Endothelial cell of hepatic sinusoid (primary cell): ENCODE measurements at regions not wholly inside any gene's neighbourhood (a gene's known extent, or its start where the extent isn't known, plus 50 kb on each side); places are given as distances from the start of the nearest gene placed in this dataset.

Source experiments
- in situ Hi-C: cut with HindIII; loops from 2 replicates; pipeline ENCODE4 v1.10.0; 2017; ENCODE audit warnings: low sequenced_read_pairs

DNA sequence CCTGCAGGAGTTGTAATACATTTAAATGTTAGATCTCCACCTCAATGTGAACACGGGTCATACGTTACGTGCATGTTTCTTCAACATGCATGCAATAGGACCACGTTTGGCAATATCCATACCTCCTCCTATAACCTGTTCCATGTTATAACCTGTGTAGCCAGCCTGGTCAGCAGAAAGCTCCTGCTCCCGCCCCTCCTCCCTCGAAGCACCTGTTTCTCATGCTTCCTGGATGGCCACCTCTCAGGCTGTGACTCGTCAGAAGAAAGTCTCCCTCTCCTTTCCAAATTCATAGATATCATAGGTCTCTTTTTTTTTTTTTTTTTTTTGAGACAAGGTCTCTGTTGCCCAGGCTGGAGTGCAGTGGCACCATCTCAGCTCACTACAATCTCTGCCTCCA lies 96.5 kb downstream of the HMX1 start:
- in situ Hi-C loops: no loop called here

DNA sequence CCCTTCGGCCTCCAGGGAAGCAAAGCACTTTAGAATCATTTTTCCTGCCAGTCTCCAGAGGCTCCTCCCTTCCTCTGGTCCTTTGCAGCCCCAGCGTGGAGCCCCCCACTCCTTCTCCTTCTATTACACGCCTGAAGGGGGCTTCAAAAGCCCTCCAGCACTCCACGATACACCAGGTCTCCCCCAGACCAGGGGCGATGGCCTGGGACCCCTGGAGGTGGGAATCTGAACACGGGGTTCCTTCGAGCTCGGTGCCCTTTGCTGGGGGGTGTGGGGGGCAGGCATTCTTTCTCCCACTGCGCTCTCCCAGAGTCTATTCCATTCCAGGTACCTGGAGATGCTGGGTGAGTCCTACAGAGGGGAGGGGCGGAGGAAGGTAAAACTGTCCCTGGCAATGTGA lies 97.6 kb downstream of the HMX1 start:
- in situ Hi-C loops: no loop called here

DNA sequence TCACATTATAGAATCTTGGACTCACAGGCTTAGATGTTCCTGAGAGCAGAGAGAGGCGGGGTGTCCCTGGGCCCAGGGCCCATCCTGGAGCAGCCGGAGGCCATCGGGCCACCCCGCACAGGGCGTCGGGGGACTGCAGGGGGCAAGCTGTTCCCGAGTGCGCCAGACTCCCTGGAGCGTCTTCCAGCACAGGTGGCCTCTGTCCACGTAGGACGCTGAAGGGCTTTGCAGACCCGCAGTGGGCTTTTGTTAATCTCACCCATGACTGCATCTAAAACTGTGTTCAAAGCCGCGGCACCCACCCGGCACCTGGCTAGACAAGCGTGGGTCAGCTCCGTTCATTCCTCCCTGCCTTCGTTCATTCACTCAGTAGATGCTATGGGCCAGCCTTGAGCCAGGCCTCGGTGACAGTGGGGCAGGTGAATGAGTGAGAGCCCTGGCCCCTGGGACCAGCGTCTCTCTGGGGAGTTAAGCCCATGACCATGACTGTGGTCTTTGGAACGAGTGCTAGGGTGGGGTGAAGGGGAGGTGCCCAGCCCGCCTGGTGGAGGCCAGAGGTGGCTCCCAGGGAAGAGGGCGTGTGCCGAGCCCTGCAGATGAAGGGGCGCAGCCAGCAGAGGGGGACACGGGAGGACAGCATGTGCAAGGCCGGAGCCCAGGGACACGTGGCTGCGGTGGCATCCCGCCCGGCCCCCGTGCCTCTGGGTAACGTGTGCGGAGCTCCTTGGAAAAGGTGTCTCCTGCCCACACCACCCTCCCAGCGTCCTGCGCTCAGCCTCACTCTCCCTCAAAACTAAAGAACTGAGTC lies 98.3 kb downstream of the HMX1 start:
- in situ Hi-C loops: no loop called here

DNA sequence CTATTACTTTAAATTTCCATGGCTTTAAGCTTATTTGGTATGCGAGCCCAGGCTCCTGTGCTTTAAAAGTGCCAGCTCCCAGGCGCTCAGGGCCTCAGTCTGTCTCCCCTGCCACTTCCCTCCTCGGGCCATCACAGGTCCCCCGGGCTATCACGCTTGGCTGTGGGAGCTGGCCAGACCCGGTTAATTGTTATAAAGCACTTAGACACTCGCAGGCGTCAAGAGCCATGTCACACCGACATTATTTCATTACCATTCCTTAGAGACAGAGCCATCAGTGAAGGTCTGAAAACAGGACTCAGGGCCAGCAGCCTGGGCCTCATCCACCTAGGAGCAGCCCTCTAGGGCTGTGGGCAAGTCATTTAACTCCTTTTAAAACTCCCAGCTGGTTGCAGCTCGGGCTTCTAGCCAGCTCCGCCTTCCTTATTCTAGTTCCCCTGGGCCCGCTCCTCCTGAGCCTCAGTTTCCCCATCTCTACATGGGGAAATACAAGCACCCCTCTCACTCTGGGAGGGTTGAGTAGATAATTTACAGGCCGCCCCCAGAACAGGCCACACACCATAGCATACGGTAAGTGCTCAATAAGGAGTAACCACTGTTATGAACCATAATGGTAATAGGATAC lies 99.0 kb downstream of the HMX1 start:
- in situ Hi-C loops: no loop called here

DNA sequence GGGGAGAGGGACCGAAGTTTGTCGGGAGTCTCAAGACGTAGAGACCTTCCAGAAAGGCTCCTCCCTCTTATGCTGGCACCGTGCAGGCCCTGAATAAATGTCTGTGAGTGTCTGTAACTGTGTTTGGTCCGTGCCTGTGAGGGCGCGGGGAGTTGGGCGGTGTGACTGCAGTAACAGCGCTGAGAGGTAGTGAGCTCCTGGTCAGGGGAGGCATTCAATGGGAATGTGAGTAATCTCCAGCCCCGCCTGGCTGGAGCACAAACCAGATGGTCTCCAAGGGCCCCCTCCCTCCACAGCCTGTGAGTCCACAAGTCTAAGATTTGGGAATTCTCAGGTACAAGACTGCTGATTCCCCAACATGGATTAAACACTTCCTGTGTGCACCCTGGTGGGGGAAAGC lies 100.0 kb downstream of the HMX1 start:
- in situ Hi-C loops: no loop called here

DNA sequence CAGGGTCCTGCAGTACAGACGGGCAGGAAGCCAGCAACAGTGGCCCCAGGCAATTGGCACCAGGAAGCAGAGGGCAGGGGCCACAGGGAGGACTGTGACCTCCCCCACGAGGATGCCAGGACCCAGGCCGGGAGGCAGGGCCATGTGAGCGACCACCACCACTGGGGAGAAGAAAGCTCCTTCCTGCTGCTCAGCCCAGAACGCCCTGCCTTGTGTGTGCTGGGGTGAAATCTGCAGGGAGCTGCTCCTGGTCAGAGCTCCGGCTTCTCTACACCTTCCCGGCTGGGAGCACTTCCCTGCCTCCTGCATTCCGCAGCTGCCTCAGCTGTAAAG lies 100.4 kb downstream of the HMX1 start:
- in situ Hi-C loops: no loop called here

DNA sequence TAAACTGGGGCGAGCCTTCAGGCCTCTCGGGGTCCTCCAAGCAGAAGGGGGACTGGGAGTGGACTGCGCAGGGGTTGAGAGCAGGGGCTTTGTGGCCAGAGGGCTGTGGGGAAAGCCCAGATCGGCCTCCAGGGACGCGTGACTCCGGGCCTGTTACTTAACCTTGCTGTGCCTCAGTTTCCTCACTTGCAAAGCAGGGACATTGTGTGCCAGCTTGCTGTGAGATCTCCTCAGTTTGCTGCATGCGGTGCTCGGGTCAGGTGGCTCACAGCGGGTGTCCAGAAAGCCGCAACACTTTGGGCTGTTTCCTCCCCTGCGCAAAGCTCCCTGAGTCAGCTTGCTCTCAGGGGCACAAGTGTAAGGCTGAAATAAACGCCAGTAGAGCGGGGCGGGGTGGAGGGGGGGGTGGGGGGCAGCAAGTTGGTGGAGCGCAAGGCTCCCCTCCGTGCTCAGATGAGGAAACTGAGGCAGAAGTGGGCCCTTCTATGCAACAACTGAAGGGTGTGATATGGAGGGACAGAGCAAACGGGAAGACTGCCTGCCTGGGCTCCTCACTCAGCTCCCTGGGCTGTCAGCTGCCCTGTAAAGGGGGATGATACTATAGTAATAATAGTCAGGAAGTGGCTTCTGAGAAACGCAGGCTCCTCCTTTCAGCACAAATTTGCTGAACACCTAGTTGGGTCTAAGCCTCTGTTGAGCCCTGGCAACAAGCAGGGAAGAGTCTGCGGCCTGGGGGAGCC lies 101.0 kb downstream of the HMX1 start:
- in situ Hi-C loops: no loop called here

DNA sequence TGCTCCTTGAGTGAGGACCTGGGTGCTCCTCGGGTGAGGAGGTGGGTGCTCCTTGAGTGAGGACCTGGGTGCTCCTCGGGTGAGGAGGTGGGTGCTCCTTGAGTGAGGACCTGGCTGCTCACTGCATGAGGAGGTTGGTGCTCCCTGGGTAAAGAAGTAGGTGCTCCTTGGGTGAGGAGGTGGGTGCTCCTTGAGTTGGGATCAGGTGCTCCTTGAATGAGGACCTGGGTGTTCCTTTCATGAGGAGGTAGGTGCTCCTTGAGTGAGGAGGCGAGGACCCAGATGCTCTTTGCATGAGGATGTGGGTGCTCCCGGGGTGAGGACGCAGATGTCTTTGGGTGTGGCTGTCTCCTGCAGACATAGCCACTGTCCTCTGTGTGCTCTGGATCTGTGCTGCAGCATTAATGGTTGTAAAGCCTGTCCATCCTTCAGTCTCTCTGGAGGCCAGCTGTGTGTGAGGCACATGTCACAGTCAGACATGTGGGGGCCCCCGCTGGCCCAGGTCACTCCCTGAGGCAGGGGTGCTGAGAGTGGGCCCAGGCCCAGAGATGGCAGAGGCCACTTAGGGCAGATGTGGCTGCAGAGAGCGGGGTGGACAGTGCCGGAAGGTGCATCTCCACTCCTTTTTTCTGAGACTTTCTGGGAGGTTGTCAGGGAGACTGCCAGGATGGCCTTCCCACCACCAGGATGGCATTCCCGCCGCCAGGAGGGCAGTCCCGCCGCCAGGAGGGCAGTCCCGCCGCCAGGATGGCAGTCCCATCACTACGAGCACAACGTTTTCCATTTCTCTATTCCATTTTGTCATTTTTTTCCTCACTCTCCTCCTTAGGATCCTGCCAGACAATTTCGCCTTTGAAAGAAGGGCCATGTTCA lies 101.8 kb downstream of the HMX1 start:
- in situ Hi-C loops: no loop called here

DNA sequence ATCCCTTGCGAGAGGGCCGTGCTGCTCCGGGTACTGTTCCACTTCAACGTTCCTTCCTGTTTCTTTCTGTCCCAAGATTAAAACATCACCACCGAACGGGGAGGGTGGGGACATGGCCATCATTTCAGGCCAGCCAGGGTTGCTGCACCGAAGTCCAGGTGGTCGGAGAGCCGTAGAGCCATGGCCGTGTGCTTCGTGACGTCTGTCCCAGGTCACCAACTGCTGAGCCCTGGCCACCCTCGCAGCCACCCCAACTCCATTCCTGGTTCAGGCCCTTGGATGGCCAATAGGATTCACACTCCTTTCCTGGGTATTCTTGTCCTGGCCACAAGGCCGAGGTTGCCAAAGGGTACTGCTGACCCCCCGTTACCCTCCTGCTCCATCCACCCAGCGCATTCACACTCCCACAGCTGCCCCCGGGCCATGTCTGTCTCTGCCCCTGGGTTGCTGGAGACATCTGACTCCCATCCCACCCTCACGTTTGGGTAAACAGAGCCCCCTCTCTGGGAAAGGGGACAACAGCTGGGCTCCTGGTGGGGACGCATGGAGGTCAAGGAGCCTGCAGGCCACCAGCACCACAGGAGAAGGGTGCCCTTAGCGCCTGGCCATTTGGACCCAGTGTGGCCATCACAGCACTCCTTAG lies 103.2 kb downstream of the HMX1 start:
- in situ Hi-C loops: no loop called here

DNA sequence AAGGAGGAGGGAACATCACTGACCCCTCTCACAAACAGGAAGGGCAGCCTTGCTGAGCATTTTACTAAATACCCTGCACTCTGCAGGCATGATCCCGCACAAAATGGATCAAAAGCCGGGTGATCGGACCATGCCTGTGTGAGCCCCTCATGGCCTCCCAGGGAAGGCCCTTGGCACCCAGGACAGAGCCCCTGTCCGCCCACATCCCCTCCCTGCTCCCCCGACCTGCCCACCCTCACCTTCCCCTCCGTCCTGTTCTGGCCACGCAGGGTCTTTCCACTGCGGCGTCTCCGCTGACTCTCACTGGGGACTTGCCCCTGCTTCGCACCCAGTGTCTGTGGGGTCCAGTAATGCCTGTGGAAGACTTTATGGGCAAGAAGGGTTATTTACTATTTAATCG lies 105.0 kb downstream of the HMX1 start:
- in situ Hi-C loops: no loop called here

DNA sequence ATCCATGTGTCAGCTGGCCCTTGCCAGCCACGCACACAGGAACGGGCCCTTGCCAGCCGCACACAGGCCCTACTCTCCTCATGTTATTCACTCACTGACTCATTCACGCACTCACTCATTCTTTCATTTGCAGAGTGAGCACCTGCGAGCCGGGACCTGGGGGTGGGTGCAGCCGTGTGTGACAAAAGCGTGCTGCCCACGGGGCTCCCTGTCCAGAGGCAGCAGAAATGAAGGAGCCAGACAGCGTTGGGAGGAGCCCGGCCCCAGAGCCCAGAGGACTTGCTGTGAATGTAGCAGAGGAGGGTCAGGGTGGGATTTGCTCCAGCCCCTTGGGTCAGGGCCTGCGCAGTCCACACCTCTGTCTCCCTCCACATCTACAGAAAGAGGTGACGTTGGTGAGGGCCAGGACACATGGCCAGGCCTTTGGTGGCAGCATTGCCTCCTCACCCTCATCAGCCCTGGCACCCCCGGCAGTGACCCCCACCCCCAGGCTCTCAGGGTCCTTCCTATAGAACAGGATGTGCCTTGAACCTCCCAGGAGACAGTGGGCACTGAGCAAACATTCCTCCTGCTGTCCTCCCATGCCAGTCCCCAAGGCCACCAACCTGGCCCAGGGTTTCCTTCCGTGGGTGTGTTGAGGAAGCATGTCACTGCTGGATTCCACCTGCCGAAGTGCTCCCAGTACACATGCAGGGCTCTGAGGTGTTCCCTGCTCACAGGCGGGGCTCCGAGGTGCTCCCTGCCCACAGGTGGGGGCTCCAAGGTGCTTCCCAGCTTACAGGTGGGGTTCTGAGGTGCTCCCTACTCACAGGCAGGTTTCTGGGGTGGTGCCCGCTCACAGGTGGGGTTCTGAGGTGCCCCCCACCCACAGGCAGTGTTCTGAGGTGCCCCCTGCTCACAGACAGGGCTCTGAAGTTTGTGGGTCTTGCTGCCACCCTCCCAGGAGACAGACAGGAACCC lies 105.7 kb downstream of the HMX1 start:
- in situ Hi-C loops: no loop called here

DNA sequence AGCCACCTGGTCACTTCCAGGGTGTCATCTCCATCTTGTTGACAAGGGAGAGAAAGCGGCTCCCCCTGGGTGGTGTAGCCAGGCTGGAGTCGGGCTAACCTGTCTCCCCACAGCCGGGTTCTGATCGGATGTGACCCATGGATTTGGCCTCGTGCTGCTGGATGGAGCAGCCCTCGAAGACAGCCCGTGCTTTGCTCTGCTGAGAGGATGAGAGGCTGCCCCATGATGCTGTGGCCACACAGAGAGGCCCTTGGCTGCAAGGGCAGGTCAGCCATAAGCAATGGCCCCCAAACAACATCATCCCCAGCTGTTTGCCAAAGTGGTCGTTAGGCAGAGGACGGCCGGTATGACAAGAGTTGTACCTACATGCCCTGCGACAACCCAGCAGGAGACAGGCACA lies 106.6 kb downstream of the HMX1 start:
- in situ Hi-C loops: no loop called here

DNA sequence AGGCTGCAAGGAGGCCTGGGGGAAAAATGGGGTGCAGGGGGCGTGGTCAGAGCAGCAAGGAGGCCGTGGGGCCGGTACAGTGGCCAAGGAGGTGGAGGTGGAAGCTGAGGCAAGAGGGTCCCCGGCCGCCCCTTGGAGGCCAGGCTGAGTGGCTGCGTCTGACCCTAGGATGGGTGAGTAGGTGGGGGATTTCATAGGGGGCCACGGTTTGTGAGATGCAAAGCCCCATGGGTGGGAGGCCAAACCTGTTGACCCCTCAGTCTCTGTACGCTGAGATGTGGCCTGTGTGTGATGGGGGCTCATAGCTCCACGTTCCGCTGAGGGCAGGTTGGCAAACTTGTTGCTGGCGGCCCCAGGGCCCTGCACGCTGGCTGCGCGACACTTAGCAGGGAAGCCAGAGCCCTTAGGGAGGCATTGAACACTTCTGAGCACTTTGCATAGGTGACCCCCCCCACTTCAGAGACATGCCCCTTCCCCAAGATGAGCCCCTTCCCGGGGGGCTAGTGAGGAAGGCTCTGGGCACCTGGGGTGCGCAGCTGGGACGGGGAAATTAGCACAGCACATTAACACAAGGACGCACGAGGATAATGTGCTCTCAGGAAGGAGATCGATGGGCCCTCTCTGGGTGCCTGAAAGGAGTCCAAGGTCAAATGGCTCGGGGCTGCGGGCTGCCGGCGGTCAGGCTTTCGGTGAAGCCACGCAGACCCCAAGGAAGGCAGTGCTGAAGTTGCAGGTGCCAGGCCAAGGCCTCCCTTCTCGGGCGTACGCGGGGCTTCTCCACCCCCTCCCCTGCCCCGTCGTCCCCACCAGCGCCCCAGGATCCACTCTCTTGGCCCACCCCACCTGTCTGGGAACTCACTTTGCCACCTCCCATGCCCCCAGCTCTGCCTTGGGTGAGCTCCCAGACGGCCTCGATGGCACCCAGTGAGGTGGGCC lies 107.4 kb downstream of the HMX1 start:
- in situ Hi-C loops: no loop called here

DNA sequence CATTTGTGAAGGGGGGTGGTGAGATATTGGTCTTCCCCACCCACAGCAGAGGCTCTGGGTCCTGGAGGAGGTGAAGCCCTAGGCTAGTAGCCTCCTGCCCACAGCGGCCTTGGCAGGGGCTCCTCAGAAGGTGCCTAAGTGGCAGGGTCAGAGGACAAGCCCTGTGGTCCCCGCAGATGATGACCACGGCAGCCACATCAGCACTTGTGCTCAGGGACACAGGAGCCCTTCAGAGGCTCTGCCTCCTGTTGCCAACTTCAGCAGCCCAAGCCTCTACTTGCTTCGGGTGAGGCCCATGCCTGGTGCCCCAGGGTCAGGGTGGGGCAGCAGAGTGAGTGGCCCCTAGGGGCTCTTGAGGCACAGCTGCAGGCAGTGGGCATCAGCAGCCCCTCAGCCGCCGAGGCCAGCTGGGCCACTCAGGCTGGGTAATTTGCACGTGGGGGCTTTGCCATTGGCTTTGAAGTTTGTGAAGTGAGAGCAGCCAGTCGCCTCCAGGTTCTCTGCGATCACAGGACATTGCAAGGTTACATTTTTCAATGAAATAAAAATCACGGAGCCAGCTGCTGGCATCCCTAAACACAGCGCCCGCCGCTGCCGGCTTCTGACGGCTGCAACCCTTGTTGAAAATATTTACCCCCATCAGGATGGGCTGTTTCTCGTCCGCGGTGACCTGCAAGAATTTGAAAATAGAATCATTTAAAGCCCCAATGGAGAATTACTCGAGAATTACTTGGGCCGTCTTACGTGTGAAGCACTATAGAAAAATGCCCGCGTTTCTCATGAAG lies 108.5 kb downstream of the HMX1 start:
- in situ Hi-C loops: no loop called here

DNA sequence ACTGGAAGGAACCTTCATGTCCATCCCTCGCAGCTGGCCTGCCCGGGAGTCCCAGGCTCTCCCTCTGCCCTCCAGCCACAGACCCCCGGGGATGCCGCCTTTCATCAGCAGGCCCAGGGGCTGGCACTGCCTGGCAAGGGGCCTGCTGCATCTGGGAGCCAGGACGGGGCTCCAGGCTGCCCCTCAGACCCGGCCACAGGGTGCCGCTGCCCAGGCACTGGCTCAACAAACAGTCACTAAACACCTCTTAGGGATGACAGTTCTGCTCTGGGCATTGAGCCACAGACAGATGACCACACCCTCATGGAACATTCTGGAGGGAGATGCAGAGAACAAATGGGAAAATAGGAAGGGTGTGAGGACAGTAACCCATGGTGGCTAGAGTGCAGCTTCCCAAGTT lies 109.3 kb downstream of the HMX1 start:
- in situ Hi-C loops: no loop called here

DNA sequence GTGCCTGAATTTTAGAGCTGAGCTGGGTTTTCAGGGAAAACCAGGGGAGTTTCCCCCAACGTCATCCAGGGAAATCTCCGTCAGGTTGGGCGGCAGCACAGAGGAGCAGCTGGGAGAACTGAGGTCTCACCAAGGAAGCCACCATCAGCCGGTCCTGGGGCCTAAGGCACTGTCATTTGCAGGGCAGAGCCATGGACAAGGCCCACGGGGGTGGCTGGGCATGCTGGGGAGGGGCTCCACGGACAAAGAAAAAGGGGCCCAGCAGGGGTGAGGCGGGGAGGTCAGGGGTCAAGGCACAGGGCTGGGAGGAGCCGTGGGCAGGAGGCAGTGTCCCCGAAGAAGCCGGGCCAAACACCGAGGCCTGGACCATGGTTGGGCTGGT lies 109.8 kb downstream of the HMX1 start:
- in situ Hi-C loops: no loop called here

DNA sequence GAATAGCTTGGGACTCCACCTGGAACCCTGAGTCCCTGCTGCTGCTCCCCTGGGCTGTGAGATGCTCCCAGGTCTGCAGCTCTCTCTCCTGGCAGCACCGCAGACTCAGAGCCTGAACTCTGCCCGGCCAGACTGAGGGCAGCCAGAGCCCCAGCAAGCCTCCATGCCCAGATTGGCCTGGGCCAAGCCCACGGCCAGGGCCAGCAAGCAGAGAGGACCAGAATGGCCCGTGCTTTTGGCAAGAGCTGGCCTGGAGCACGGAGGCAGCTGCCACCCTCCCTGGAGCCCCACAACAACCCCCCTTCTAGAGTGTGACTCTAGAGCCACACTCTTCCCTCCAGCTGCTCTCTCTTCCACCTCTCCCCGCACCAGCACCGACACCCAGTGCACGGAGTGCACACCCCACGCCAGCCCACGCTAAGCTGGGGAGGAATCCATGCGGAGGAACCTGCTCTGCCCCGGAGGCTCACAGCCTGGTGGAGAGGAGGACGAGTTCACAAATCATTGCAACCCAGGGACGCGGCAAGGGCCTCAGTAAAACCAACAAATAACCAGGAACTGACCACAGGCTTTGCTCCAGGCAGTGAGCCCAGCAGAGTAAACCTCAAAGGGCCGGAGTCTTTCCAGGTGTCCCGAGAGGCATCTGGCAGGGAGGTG lies 110.3 kb downstream of the HMX1 start:
- in situ Hi-C loops: no loop called here
